GM13977 (cell line): ENCODE measurements at regions not wholly inside any gene's neighbourhood (a gene's known extent, or its start where the extent isn't known, plus 50 kb on each side); places are given as distances from the start of the nearest gene placed in this dataset.
"Not testable (repeated sequence)": the region's sequence is repeated elsewhere in the genome, so short reads cannot be mapped to it uniquely, and the experiment has no call there.

ENCODE experiments used
- DNase-seq: peaks from one replicate; pipeline ENCODE4 v3.0.0; 2012; ENCODE audit warnings: low spot score
- in situ Hi-C: fragments of 300-500 bp; cut with MboI; formaldehyde crosslinking; loops from one replicate; pipeline ENCODE4 v1.12.0; 2022; ENCODE audit warnings: low sequenced_read_pairs, low pct_unique_long_range_greater_than_20kb, mixed read lengths, inconsistent platforms; ENCODE audit not compliant: unreplicated experiment
- TF ChIP-seq, protein P1 (sequence below): IDR thresholded peaks from 2 replicates; pipeline ENCODE4 v1.5.1; 2012; ENCODE audit warnings: mild to moderate bottlenecking, control low read depth; ENCODE audit not compliant: insufficient read depth; ENCODE audit errors: extremely low read depth, missing control alignments

DNA sequence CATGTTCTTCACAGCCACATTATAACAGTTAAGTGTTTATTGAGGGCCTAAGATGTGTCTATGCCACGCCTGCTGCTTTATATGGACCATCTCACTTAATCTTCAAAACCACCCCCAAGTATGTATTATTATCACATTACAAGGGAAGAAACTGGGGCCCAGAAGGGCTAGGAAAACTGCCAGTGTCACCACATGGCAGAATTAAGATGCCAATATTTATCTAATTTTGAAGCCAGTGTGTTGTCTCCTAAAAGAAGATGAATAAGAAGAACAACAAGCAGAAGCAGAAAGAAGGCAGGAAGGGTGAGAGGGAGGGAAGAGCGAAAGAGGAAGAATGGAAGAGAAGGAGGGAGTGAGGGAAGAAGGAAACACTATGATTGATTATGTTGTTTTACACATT is 491.3 kb upstream of the IL12A start:
- DNase-seq: no peak
- in situ Hi-C loops: no loop called here
- TF ChIP-seq, protein P1, sequence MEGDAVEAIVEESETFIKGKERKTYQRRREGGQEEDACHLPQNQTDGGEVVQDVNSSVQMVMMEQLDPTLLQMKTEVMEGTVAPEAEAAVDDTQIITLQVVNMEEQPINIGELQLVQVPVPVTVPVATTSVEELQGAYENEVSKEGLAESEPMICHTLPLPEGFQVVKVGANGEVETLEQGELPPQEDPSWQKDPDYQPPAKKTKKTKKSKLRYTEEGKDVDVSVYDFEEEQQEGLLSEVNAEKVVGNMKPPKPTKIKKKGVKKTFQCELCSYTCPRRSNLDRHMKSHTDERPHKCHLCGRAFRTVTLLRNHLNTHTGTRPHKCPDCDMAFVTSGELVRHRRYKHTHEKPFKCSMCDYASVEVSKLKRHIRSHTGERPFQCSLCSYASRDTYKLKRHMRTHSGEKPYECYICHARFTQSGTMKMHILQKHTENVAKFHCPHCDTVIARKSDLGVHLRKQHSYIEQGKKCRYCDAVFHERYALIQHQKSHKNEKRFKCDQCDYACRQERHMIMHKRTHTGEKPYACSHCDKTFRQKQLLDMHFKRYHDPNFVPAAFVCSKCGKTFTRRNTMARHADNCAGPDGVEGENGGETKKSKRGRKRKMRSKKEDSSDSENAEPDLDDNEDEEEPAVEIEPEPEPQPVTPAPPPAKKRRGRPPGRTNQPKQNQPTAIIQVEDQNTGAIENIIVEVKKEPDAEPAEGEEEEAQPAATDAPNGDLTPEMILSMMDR: no peak

DNA sequence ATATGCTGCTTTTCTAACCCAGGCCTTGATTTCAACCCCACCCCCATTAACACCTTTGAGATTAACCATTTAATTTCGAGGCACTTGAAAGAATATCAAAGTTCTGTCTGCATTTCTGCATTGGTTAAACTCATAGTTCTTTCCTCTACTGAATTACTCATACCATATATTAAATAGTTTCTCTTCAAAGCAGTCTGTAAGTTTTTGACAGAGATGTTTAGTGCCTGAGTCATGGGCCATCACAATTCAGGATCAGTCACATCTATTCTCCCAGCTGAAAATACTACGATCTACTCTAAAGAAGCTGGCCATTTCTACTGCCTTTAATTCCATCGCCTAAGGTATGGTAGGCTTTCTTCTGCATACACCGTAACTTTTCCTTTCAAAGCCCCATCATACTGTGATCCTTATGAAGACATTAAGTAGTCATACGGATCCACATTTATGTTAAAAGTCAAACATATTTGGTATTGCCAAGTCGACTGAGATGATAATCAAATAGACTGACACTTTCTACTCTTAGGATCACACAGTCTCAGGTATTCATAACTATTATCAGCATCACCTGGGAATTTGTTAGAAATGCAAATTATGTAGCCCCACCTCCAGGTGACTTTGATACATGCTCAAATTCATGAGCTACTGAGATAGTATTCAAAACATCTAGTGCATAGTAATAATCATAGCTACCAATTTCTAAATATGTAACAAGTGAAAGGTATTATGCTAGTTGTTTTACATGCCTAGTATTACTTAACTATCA is 489.4 kb upstream of the IL12A start:
- in situ Hi-C loops: no loop called here
- TF ChIP-seq, protein P1: no peak
- no peak for DNase-seq

DNA sequence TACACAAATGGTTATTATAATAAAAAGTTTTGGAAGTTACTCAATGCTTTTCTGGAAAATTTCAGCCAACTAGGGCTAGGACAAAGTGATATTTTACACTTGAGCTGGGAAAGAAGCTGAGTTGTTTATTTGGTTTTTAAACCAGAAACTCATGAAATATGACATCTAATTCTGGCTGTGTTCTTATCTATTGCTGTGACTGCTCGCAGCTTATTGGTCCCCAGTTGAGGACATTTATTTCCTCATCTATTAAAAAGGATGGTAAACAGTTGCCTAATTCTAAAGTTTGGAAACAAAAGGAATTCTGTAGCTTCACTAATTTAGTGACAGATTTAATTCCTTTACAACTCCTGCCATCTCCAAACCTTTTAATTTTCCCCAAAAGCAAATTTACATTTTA is 487.6 kb upstream of the IL12A start:
- in situ Hi-C loops: no loop called here
- DNase-seq: no peak
- TF ChIP-seq, protein P1: no peak

DNA sequence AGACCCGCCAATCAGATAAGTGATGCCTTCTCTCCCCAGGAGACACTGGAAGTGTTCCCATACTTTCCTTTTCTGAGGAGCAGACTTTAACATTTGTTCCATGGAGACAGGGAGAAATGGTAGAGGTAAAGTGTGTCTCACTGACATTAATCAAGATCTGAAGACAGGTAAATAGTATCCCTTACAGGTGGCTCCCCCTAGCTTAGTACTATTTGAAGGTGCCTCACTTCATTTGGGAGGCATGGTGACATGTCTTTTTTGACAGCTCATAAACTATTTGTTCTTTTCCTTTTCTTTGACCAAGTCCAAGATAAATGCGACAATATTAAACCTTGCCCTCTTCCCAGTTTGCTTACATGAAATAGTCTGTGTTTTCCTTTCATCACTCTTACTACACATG is 485.6 kb upstream of the IL12A start:
- no peak for DNase-seq
- in situ Hi-C loops: no loop called here
- TF ChIP-seq, protein P1: no peak

DNA sequence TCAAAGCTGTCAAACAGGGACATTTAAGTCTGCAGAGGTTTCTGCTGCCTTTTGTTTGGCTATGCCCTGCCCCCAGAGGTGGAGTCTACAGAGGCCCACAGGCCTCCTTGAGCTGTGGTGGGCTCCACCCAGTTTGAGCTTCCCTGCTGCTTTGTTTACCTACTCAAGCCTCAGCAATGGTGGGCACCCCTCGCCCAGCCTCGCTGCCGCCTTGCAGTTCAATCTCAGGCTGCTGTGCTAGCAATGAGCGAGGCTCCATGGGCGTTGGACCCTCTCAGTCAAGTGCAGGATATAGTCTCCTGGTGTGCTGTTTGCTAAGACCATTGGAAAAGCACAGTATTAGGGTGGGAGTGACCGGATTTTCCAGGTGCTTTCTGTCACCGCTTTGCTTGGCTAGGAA is 477.6 kb upstream of the IL12A start:
- in situ Hi-C loops, DNase-seq: not testable (repeated sequence)

DNA sequence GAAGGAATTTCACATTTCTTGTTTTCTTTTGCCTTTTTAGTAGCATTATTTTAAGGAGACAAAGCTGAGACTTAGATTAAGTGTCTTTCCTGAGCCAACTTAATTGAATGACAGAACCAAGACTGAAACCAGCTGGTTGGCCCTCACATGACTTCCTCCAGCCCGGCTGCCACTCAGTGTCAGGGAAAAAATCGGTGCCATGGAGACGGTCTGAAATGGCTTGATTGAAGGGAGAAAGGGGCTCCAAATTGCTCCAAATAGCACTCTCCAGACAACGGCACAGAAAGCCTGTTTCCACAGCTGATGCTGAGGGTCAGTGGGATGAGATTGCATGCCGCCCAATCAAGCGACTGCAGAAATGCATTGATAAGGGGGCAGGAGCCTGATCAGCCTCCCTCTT is 475.2 kb upstream of the IL12A start:
- DNase-seq: no peak
- in situ Hi-C loops: no loop called here
- TF ChIP-seq, protein P1: no peak

DNA sequence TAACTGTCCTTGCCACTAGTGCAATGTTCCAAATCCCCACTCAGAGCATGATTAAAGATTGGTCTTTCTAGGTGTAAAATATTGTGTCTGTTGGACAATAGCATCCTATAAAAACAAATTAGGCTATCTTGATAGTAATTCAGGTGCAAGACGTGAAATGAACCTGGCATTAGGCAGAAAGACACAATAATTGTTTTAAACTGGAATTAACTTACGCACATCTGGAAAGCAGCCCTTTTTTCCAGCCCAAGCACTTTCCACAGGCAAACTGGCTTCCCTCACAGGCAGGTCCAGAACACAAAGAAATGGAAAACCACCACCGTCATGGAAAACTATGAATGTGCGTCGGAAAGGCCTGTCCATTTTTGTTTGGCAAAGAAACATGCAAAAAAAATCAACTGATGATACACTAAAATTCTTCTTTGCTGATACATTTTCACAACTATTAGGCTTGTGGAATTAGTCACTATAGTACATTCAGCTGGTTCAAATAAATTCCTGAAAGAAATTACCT is 474.7 kb upstream of the IL12A start:
- in situ Hi-C loops: no loop called here
- no peak for DNase-seq
- TF ChIP-seq, protein P1: no peak
